HEK293T (cell line): ENCODE measurements at regions not wholly inside any gene's neighbourhood (a gene's known extent, or its start where the extent isn't known, plus 50 kb on each side); places are given as distances from the start of the nearest gene placed in this dataset.

Experiments
- ARNT ChIP-seq: fragments of 450-650 bp; IDR thresholded peaks from 2 replicates; pipeline ENCODE4 v1.6.1; 2017; ENCODE audit warnings: mild to moderate bottlenecking
- BHLHE40 ChIP-seq: fragments of 450-650 bp; IDR thresholded peaks from 2 replicates; pipeline ENCODE4 v1.6.1; 2016; ENCODE audit warnings: mild to moderate bottlenecking, moderate library complexity, borderline replicate concordance
- FOXK2 ChIP-seq: fragments of 450-650 bp; IDR thresholded peaks from 2 replicates; pipeline ENCODE4 v1.6.1; 2016; ENCODE audit warnings: mild to moderate bottlenecking
- FOXM1 ChIP-seq: fragments of 450-650 bp; IDR thresholded peaks from 2 replicates; pipeline ENCODE4 v1.6.1; 2017; ENCODE audit warnings: mild to moderate bottlenecking, borderline replicate concordance
- HDGF ChIP-seq: fragments of 450-650 bp; IDR thresholded peaks from 2 replicates; pipeline ENCODE4 v1.6.1; 2017; ENCODE audit warnings: antibody characterized with exemption, borderline replicate concordance
- L3MBTL2 ChIP-seq: fragments of 450-650 bp; conservative IDR thresholded peaks from 2 replicates; pipeline ENCODE4 v1.6.1; 2016; ENCODE audit warnings: mild to moderate bottlenecking
- LEF1 ChIP-seq: fragments of 450-650 bp; IDR thresholded peaks from 2 replicates; pipeline ENCODE4 v1.6.1; 2017; ENCODE audit warnings: mild to moderate bottlenecking, borderline replicate concordance
- NFRKB ChIP-seq: fragments of 450-650 bp; IDR thresholded peaks from 2 replicates; pipeline ENCODE4 v1.6.1; 2016; ENCODE audit warnings: mild to moderate bottlenecking, moderate library complexity
- SP1 ChIP-seq: fragments of 450-650 bp; IDR thresholded peaks from 2 replicates; pipeline ENCODE4 v1.6.1; 2017
- TARDBP ChIP-seq: fragments of 450-650 bp; IDR thresholded peaks from 2 replicates; pipeline ENCODE4 v1.6.1; 2016

GRCh38 chr5:130616161-130616560 is 548.9 kb downstream of the HINT1 start:
- TF ChIP-seq LEF1 = no peak
- no peak for TF ChIP-seq TARDBP
- TF ChIP-seq NFRKB = no peak
- no peak for TF ChIP-seq BHLHE40
- no peak for TF ChIP-seq SP1
- no peak for TF ChIP-seq L3MBTL2
- TF ChIP-seq FOXK2 = no peak
- no peak for TF ChIP-seq FOXM1
- no peak for TF ChIP-seq ARNT
- TF ChIP-seq HDGF = no peak
